HuH-7 (cell line): ENCODE measurements at regions not wholly inside any gene's neighbourhood (a gene's known extent, or its start where the extent isn't known, plus 50 kb on each side); places are given as distances from the start of the nearest gene placed in this dataset.
"Not testable (repeated sequence)": the region's sequence is repeated elsewhere in the genome, so short reads cannot be mapped to it uniquely, and the experiment has no call there.

Experiments used
- DNase-seq: peaks from one replicate; pipeline ENCODE4 v3.0.0; 2011; ENCODE audit warnings: low spot score

- DNase-seq: no peak
Measured at GRCh38 chrX:13381514-13381913, 61.7 kb upstream of the ATXN3L start.

- DNase-seq: no peak
Measured at GRCh38 chrX:13380211-13380610, 60.4 kb upstream of the ATXN3L start.

- not testable (repeated sequence) for DNase-seq
Measured at GRCh38 chrX:13378562-13379518, 59.0 kb upstream of the ATXN3L start.

- DNase-seq: no peak
Measured at GRCh38 chrX:13377550-13377934, 57.7 kb upstream of the ATXN3L start.

- no peak for DNase-seq
Measured at GRCh38 chrX:13376857-13377549, 57.1 kb upstream of the ATXN3L start.

- not testable (repeated sequence) for DNase-seq
Measured at GRCh38 chrX:13375596-13375995, 55.7 kb upstream of the ATXN3L start.

GRCh38 chrX:13374364-13374763, 54.5 kb upstream of the ATXN3L start:
- no peak for DNase-seq

- DNase-seq: no peak
Measured at GRCh38 chrX:13373431-13374187, 53.8 kb upstream of the ATXN3L start.

GRCh38 chrX:13373027-13373426, 53.2 kb upstream of the ATXN3L start:
- DNase-seq: no peak

GRCh38 chrX:13372203-13372980, 52.5 kb upstream of the ATXN3L start:
- DNase-seq: no peak

- no peak for DNase-seq
Measured at GRCh38 chrX:13371186-13371585, 51.3 kb upstream of the ATXN3L start.

- no peak for DNase-seq
Measured at GRCh38 chrX:13370713-13371112, 50.9 kb upstream of the ATXN3L start.
